Natural killer cell (primary cell): ENCODE measurements at regions not wholly inside any gene's neighbourhood (a gene's known extent, or its start where the extent isn't known, plus 50 kb on each side); places are given as distances from the start of the nearest gene placed in this dataset.
"Not testable (repeated sequence)": the region's sequence is repeated elsewhere in the genome, so short reads cannot be mapped to it uniquely, and the experiment has no call there.

Experiments used
- ATAC-seq, 3 donors: fragments of 150-1000 bp in 2 of 3; fragments of 200-7000 bp in 1 of 3; cut with Tn5 transposase; 1 replicate in 1 of 3; 2 replicates in 2 of 3; pipeline ENCODE4 v1.10.0; 2021; ENCODE audit warnings: mild to moderate bottlenecking in 2 of 3, moderate library complexity in 2 of 3
- DNase-seq, 2 donors: peaks; one replicate each; pipeline versions ENCODE4 v3.0.0 to v3.0.0-alpha.2; 2013 to 2021; ENCODE audit warnings: mixed read lengths in 1 of 2
- H3K27ac ChIP-seq: one replicate; pipeline ENCODE4 v1.5.1; 2013; ENCODE audit warnings: mild to moderate bottlenecking, low read length
- H3K27me3 ChIP-seq: one replicate; pipeline ENCODE4 v1.6.1; 2013; ENCODE audit warnings: low read length; ENCODE audit not compliant: control insufficient read depth, insufficient read depth
- H3K36me3 ChIP-seq: one replicate; pipeline ENCODE4 v1.6.1; 2013; ENCODE audit warnings: low read length; ENCODE audit not compliant: control insufficient read depth, insufficient read depth
- H3K4me1 ChIP-seq: one replicate; pipeline ENCODE4 v1.6.1; 2013; ENCODE audit warnings: low read length; ENCODE audit not compliant: control insufficient read depth, insufficient read depth
- H3K4me3 ChIP-seq: one replicate; pipeline ENCODE4 v1.5.1; 2013; ENCODE audit warnings: low read length
- H3K9me3 ChIP-seq: one replicate; pipeline ENCODE4 v1.6.1; 2013; ENCODE audit warnings: low read length; ENCODE audit not compliant: control insufficient read depth, insufficient read depth
- H3K27ac Mint-ChIP-seq, 2 donors: one replicate each; pipeline ENCODE4 v1.8.0; 2022; ENCODE audit warnings: mild to moderate bottlenecking in 2 of 2, mixed read lengths in 2 of 2, moderate library complexity in 1 of 2
- H3K27me3 Mint-ChIP-seq, 2 donors: one replicate each; pipeline ENCODE4 v1.8.0; 2022; ENCODE audit warnings: low read depth in 2 of 2, mixed read lengths in 2 of 2
- H3K36me3 Mint-ChIP-seq: one replicate; pipeline ENCODE4 v1.8.0; 2022; ENCODE audit warnings: mixed read lengths
- H3K4me1 Mint-ChIP-seq, 2 donors: one replicate each; pipeline ENCODE4 v1.8.0; 2022; ENCODE audit warnings: mixed read lengths in 2 of 2
- H3K4me3 Mint-ChIP-seq: one replicate; pipeline ENCODE4 v1.8.0; 2022; ENCODE audit warnings: mild to moderate bottlenecking, moderate library complexity, mixed read lengths
- H3K9me3 Mint-ChIP-seq, 2 donors: one replicate each; pipeline ENCODE4 v1.8.0; 2022; ENCODE audit warnings: mixed read lengths in 2 of 2
- CTCF ChIP-seq: fragments of 200-600 bp; IDR thresholded peaks from one replicate; pipeline ENCODE4 v1.8.0; 2022; ENCODE audit warnings: antibody characterized with exemption
- WGBS: methylation state at CpG from one replicate; pipeline ENCODE4 v1.1.7; 2013; ENCODE audit warnings: missing lambda C conversion rate; ENCODE audit not compliant: insufficient coverage; 5-methylcytosine and 5-hydroxymethylcytosine counted together
- intact Hi-C: fragments of 100-400 bp; cut with micrococcal nuclease; formaldehyde crosslinking; loops from one replicate; pipeline ENCODE4 v1.14.2; 2022

- Histone ChIP-seq H3K36me3 (no peaks in the 10 kb centered on the region), H3K4me1 (no peaks in the 10 kb centered on the region), H3K27ac (no peak overlapping the region), H3K27me3 (no peaks in the 10 kb centered on the region), H3K9me3 (peaks cover under 1% of the 10 kb centered on the region), H3K4me3 (no peak overlapping the region)
- Mint-ChIP-seq H3K9me3 (peaks cover 9 to 19% of the 10 kb centered on the region in 2 donors), H3K4me1 (no peaks in the 10 kb centered on the region), H3K36me3 (no peaks in the 10 kb centered on the region), H3K4me3 (no peak overlapping the region), H3K27me3 (no peaks in the 10 kb centered on the region), H3K27ac (no peak overlapping the region)
- DNase-seq (no peak), ATAC-seq (no peak)
- intact Hi-C loops, result no loop called here
- no peak for TF ChIP-seq CTCF
These were observed 306.4 kb downstream of the NUF2 start for GRCh38 chr1:163628034-163628773.

DNA sequence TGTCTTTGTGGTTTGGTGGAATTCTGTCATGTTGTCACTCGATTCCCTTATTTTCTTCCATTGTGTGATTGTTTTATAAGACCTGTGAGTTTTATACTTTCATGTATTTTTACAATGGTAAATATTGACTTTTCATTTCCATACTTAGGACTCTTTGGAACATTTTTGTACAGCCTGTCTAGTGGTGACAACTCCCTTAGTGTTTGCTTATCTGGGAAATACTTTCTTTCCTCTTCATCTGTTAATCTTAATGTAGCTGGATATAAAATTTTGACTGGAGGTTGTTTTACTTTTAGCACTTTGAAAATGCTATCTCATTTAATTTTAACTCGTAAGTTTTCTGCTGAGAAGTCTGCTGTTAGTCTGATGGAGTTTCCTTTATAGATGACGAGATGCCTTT is 310.5 kb downstream of the NUF2 start:
- no peak overlapping the region for H3K27ac Mint-ChIP-seq
- WGBS, result 89% methylated on average over 2 of the region's 3 CpGs
- DNase-seq (no peak), ATAC-seq (no peak)
- H3K9me3 Mint-ChIP-seq, result peaks cover 11 to 15% of the 10 kb centered on the region in 2 donors
- no peaks in the 10 kb centered on the region for H3K36me3 Mint-ChIP-seq
- no peak for TF ChIP-seq CTCF
- Histone ChIP-seq H3K27me3 (no peaks in the 10 kb centered on the region), H3K4me1 (no peaks in the 10 kb centered on the region), H3K27ac (no peak overlapping the region), H3K4me3 (no peak overlapping the region), H3K9me3 (peaks cover 14% of the 10 kb centered on the region), H3K36me3 (no peaks in the 10 kb centered on the region)
- intact Hi-C loops, result no loop called here
- H3K27me3 Mint-ChIP-seq, result no peaks in the 10 kb centered on the region
- H3K4me1 Mint-ChIP-seq, result no peaks in the 10 kb centered on the region
- H3K4me3 Mint-ChIP-seq, result no peak overlapping the region

- ATAC-seq (no peak), DNase-seq (no peak)
- no peak overlapping the region for H3K27ac Mint-ChIP-seq
- WGBS, result 72% methylated on average over 1 of the region's 1 CpG
- no peak overlapping the region for H3K4me3 Mint-ChIP-seq
- Histone ChIP-seq H3K9me3 (peaks cover 14% of the 10 kb centered on the region), H3K36me3 (no peaks in the 10 kb centered on the region), H3K4me3 (no peak overlapping the region), H3K27ac (no peak overlapping the region), H3K4me1 (no peaks in the 10 kb centered on the region), H3K27me3 (no peaks in the 10 kb centered on the region)
- no peak for TF ChIP-seq CTCF
- no peaks in the 10 kb centered on the region for H3K4me1 Mint-ChIP-seq
- H3K9me3 Mint-ChIP-seq, result peaks cover 12 to 15% of the 10 kb centered on the region in 2 donors
- H3K36me3 Mint-ChIP-seq, result no peaks in the 10 kb centered on the region
- intact Hi-C loops, result no loop called here
- H3K27me3 Mint-ChIP-seq, result no peaks in the 10 kb centered on the region
These were observed 311.6 kb downstream of the NUF2 start for GRCh38 chr1:163633366-163633765.

GRCh38 chr1:163645676-163646075 is 323.9 kb downstream of the NUF2 start:
- H3K27ac Mint-ChIP-seq, ATAC-seq, H3K4me3 Mint-ChIP-seq, H3K36me3 ChIP-seq, H3K36me3 Mint-ChIP-seq, DNase-seq, H3K27me3 Mint-ChIP-seq, H3K4me3 ChIP-seq, H3K9me3 Mint-ChIP-seq, H3K27me3 ChIP-seq, H3K4me1 ChIP-seq, H3K4me1 Mint-ChIP-seq, H3K9me3 ChIP-seq, H3K27ac ChIP-seq, intact Hi-C loops: not testable (repeated sequence)
- WGBS, result 95% methylated on average over 17 of the region's 25 CpGs
